ENCODE measurements at regions not wholly inside any gene's neighbourhood (a gene's known extent, or its start where the extent isn't known, plus 50 kb on each side); places are given as distances from the start of the nearest gene placed in this dataset.

- no peak for TF ChIP-seq CTCF (IDR thresholded peaks at IDR 0.05)
- TF ChIP-seq POLR2A (IDR thresholded peaks at IDR 0.05): no peak
Measured at GRCh38 chr6:79787626-79788025, 156.5 kb downstream of the SH3BGRL2 start.

Data from stomach (tissue), 4 donors.